Activated CD8-positive, alpha-beta memory T cell treated with anti-CD3 and anti-CD28 coated beads, Interleukin-2, amount 10 ng/mL, durations not matched to agents 7 days and 5 days (primary cell): ENCODE measurements at regions not wholly inside any gene's neighbourhood (a gene's known extent, or its start where the extent isn't known, plus 50 kb on each side); places are given as distances from the start of the nearest gene placed in this dataset.

Source experiments
- ATAC-seq: fragments of 150-1000 bp; cut with Tn5 transposase; one replicate; pipeline ENCODE4 v1.10.0; 2021; ENCODE audit warnings: moderate library complexity
- CTCF ChIA-PET: fragments of 350-600 bp; sonication (Branson Sonifier 250); formaldehyde crosslinking; loops from one replicate; lab custom pipeline; 2021; ENCODE audit warnings: antibody characterized with exemption; lab: Charles Lee
- DNase-seq: peaks from one replicate; pipeline ENCODE4 v3.0.0-alpha.2; 2020
- H3K27ac Mint-ChIP-seq: one replicate; pipeline ENCODE4 v1.8.0; 2021; ENCODE audit warnings: mild to moderate bottlenecking, mixed read lengths
- H3K27me3 Mint-ChIP-seq: one replicate; pipeline ENCODE4 v1.8.0; 2021; ENCODE audit warnings: mixed read lengths
- H3K36me3 Mint-ChIP-seq: one replicate; pipeline ENCODE4 v1.8.0; 2021; ENCODE audit warnings: mild to moderate bottlenecking, mixed read lengths
- H3K4me1 Mint-ChIP-seq: one replicate; pipeline ENCODE4 v1.8.0; 2021; ENCODE audit warnings: mixed read lengths
- H3K4me3 Mint-ChIP-seq: one replicate; pipeline ENCODE4 v1.8.0; 2021; ENCODE audit warnings: mild to moderate bottlenecking, moderate library complexity, mixed read lengths
- H3K9me3 Mint-ChIP-seq: one replicate; pipeline ENCODE4 v1.8.0; 2022; ENCODE audit warnings: low read depth, mixed read lengths

DNA sequence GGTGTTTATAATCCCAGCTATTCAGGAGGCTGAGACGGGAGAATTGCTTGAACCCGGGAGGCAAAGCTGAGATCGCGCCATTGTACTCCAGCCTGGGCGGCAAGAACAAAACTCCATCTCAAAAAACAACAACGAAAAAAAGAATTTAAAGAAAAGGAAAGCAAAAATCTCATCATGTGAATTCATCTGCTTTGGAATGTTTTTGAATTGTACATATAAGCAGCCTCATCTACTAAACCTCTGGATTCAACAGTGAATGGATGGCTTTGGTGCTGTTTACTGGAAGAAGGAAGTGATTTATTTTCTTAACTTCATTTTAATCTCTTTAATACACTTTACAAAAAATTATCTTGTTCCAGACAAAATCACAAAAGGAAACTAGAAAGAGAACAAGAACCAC lies 51.8 kb upstream of the PNRC1 start:
- ATAC-seq (no peak), DNase-seq (no peak)
- CTCF ChIA-PET: no interaction called here
- Mint-ChIP-seq H3K4me1 (peaks cover 2% of the 10 kb centered on the region), H3K36me3 (no peaks in the 10 kb centered on the region), H3K4me3 (no peak overlapping the region), H3K27me3 (peaks cover 2% of the 10 kb centered on the region), H3K27ac (no peak overlapping the region), H3K9me3 (no peaks in the 10 kb centered on the region)

DNA sequence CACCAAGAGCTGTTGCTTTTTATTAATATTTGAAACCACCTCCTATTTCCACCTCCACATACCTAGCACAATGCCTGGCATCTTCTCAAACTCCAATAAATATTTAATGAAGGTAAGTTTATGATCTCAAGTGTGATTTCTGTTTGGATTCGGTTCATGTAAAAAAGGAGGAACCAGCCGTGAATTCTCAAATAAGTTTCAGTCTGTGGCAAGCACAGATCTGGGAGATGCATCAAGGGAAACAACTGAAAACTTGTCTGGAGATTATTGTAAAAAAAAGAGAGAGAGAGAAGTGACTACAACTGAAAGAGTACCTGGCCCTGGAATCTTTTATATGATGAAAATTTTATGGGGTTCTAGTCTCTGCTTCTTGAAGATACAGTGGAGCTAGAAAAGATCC lies 52.8 kb upstream of the PNRC1 start:
- no peak for DNase-seq
- Mint-ChIP-seq H3K4me3 (no peak overlapping the region), H3K9me3 (no peaks in the 10 kb centered on the region), H3K27me3 (peaks cover 2% of the 10 kb centered on the region), H3K4me1 (peaks cover 2% of the 10 kb centered on the region), H3K36me3 (no peaks in the 10 kb centered on the region), H3K27ac (no peak overlapping the region)
- no peak for ATAC-seq
- CTCF ChIA-PET: no interaction called here

DNA sequence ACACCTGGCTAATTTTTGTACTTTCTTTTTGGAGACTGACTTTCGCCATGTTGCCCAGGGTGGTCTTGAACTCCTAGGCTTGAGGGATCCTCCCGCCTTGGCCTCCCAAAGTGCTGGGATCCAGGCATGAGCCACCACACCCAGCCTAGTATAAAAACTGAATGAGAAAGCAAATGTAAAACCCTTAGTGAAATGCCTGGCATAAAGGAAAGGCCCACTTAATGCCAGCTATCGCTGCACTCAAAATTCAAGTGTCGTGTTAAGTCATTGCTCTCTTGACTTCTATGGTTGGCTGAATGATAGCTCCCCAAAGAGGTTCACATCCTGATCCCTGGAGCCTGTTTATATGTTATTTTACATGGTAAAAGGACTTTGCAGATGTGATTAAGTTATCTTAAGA lies 54.4 kb upstream of the PNRC1 start:
- H3K4me3 Mint-ChIP-seq: no peak overlapping the region
- H3K9me3 Mint-ChIP-seq: no peaks in the 10 kb centered on the region
- H3K36me3 Mint-ChIP-seq: no peaks in the 10 kb centered on the region
- no peak for DNase-seq
- CTCF ChIA-PET: interaction anchor here (1.3 kb wide), 1 partner anchor 13 kb away, joined by 4 read pairs; no protein-coding TSS in a partner anchor
- peaks cover 2% of the 10 kb centered on the region for H3K27me3 Mint-ChIP-seq
- H3K4me1 Mint-ChIP-seq: no peaks in the 10 kb centered on the region
- no peak overlapping the region for H3K27ac Mint-ChIP-seq
- ATAC-seq: no peak

DNA sequence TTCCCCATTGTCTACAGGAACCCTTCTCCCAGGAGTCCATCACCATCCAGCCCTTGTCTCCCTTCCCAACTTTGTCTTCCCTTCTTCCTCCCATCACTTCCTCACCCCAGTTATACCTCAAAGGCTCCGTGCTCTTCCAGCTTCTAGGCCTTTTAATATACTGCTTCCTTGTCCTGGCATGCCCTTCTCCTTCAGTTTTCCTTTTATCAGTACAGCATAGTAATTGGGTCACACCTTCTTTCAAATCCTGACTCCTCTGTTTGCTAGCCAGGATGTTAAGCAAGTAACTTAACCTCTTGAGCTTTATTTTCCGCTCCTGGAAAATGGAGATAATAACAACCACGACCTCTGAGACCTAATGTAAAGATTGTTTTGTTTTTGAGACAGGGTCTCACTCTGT lies 54.9 kb upstream of the PNRC1 start:
- Mint-ChIP-seq H3K9me3 (no peaks in the 10 kb centered on the region), H3K27ac (no peak overlapping the region), H3K4me3 (no peak overlapping the region), H3K36me3 (no peaks in the 10 kb centered on the region), H3K4me1 (no peaks in the 10 kb centered on the region), H3K27me3 (peaks cover 2% of the 10 kb centered on the region)
- no peak for ATAC-seq
- CTCF ChIA-PET: interaction anchor here (0.7 to 1.3 kb wide), 2 partner anchors 13 to 390 kb away, joined by 3 to 4 read pairs; no protein-coding TSS in a partner anchor
- no peak for DNase-seq

DNA sequence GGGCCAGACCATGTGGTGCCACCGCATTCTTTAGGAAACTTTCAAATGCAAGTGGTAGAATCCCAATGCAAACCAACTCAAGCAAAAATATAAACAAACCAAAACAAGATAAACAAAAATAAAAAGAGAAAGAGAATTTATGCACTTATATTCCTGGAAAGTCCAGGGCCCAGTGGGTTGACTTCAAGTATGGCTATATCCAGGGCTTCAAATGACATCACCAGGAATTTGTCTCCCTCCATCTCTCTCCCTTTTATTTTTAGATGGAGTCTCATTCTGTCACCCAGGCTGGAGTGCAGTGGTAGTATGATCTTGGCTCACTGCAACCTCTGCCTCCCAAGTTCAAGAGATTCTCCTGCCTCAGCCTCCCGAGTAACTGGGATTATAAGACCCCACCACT lies 56.1 kb upstream of the PNRC1 start:
- no peaks in the 10 kb centered on the region for H3K4me1 Mint-ChIP-seq
- no peaks in the 10 kb centered on the region for H3K9me3 Mint-ChIP-seq
- CTCF ChIA-PET: interaction anchor here (1.2 kb wide), 1 partner anchor 9 kb away, joined by 3 read pairs; no protein-coding TSS in a partner anchor
- H3K4me3 Mint-ChIP-seq: no peak overlapping the region
- ATAC-seq (no peak), DNase-seq (no peak)
- H3K36me3 Mint-ChIP-seq: no peaks in the 10 kb centered on the region
- H3K27ac Mint-ChIP-seq: no peak overlapping the region
- peaks cover 2% of the 10 kb centered on the region for H3K27me3 Mint-ChIP-seq

DNA sequence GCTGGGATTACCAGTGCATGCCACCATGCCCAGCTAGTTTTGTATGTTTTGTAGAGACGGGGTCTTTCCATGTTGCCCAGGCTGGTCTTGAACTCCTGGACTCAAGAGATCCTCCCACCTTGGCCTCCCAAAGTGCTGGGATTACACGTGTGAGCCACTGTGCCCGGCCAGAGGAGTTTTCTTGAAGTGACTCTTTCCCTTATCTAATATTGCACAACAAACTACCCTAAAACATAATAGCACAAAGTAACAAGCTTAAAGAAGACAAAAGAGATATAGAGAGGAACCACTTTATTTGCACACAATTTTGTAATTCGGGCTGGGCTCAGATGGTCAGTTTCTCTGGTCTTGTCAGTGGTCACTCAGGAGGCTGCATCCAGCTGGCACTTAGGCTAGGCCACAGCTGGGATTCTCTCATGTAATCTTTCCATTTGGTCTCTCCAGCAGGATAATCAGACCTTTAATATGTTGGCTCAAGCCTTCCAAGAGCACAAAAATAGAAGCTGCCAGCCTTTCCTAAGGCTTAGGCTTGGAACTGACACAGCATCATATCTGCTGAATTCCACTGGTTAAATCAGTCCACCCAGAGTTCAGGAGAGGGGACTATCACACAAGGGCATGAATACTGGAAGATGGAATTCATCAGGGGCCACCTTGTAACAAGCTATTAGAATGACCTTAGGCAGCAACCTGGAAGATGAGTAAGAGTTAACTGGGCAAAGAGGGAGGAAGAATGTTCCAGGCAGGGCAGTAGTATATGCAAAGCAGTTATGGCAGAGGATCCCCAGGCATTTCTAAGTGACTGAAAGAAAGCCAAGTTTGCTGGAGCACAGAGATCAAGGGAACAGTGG lies 56.7 kb upstream of the PNRC1 start:
- H3K36me3 Mint-ChIP-seq: no peaks in the 10 kb centered on the region
- no peaks in the 10 kb centered on the region for H3K9me3 Mint-ChIP-seq
- no peak for ATAC-seq
- CTCF ChIA-PET: interaction anchor here (1.2 kb wide), 1 partner anchor 10 kb away, joined by 3 read pairs; no protein-coding TSS in a partner anchor
- DNase-seq: no peak
- peaks cover 2% of the 10 kb centered on the region for H3K27me3 Mint-ChIP-seq
- no peaks in the 10 kb centered on the region for H3K4me1 Mint-ChIP-seq
- no peak overlapping the region for H3K4me3 Mint-ChIP-seq
- no peak overlapping the region for H3K27ac Mint-ChIP-seq

DNA sequence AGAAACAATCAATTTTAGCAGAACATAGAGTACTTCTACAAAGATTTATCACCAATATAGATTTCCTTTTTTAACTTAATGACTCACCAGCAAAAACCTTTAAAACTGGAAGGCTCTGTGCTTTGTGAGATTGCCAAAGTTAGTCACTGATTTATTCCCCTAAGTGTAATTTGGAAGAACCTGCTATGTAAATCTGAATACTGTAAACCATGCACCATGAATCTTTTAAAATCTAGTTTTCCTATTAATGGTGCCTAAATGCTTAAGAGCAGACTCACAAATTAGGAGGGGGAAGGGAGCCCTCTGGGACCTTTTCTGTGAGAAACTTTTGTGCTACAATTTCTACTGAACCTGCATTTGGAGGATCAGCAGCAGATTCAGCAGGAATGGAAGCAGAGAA lies 57.8 kb upstream of the PNRC1 start:
- no peak for DNase-seq
- Mint-ChIP-seq H3K4me3 (no peak overlapping the region), H3K27me3 (peaks cover 1% of the 10 kb centered on the region), H3K36me3 (no peaks in the 10 kb centered on the region), H3K9me3 (no peaks in the 10 kb centered on the region), H3K4me1 (no peaks in the 10 kb centered on the region), H3K27ac (no peak overlapping the region)
- CTCF ChIA-PET: no interaction called here
- ATAC-seq: no peak

DNA sequence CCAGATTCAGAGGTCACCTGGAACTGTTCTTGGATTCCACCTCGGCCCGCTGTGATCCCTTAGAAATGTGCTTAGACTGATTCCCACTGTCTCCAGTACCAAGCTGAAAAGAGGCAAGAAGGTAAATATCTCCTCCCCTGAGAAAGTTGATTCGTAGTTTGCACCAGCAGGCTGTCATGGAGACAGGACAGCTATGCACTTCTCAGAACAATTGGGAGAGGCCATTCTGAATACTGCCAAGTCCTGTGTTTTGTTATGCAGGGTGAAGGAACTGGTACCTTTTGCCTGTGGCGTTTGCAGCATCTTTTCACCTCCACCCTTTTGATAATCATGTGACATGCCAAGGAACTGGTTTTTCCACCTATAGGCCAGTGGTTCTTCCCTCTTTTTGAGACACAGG lies 58.2 kb upstream of the RNGTT start:
- ATAC-seq (no peak), DNase-seq (no peak)
- H3K27ac Mint-ChIP-seq: no peak overlapping the region
- CTCF ChIA-PET: no interaction called here
- no peaks in the 10 kb centered on the region for H3K27me3 Mint-ChIP-seq
- no peak overlapping the region for H3K4me3 Mint-ChIP-seq
- H3K36me3 Mint-ChIP-seq: no peaks in the 10 kb centered on the region
- no peaks in the 10 kb centered on the region for H3K9me3 Mint-ChIP-seq
- no peaks in the 10 kb centered on the region for H3K4me1 Mint-ChIP-seq

DNA sequence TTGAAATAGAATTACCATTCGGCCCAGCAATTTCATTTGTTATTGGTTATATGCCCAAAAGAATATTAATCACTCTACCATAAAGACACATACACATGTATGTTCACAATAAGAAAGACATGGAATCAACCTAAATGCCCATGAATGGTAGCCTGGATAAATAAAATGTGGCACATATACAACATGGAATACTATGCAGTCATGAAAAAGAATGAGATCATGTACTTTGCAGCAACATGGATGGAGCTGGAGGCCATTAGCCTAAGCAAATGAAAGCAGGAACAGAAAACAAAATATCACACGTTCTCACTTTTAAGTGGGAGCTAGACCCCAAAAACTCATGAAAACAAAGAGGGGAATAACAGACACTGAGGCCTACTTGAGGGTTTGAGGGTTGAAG lies 52.6 kb upstream of the RNGTT start:
- H3K36me3 Mint-ChIP-seq: peaks cover 2% of the 10 kb centered on the region
- CTCF ChIA-PET: no interaction called here
- no peak overlapping the region for H3K4me3 Mint-ChIP-seq
- DNase-seq (no peak), ATAC-seq (no peak)
- H3K4me1 Mint-ChIP-seq: no peaks in the 10 kb centered on the region
- H3K9me3 Mint-ChIP-seq: no peaks in the 10 kb centered on the region
- no peaks in the 10 kb centered on the region for H3K27me3 Mint-ChIP-seq
- no peak overlapping the region for H3K27ac Mint-ChIP-seq

DNA sequence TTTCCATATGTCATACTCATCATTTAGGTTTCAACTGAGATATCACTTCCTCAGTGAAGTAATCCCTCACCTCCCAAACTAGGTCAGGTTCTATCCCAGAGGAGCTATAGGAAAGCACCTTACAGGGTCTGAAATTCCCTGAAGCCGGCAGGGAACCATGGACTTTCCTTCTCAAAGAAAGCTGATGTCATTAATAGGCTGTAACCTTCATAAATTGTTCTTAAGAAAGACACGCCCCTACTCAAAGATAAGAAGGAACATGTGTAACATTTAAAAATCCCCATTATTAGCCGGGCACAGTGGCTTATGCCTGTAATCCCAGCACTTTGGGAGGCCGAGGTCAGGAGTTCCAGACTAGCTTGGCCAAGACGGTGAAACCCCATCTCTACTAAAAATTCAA lies 50.0 kb upstream of the RNGTT start:
- CTCF ChIA-PET: interaction anchor here (1.0 to 1.4 kb wide), 2 partner anchors 13 to 66 kb away, joined by 3 to 4 read pairs; no protein-coding TSS in a partner anchor
- Mint-ChIP-seq H3K27me3 (no peaks in the 10 kb centered on the region), H3K9me3 (no peaks in the 10 kb centered on the region), H3K4me3 (no peak overlapping the region), H3K36me3 (peaks cover 2% of the 10 kb centered on the region), H3K4me1 (no peaks in the 10 kb centered on the region), H3K27ac (no peak overlapping the region)
- ATAC-seq (no peak), DNase-seq (no peak)
